Muscle of arm (tissue), 1 donor: ENCODE measurements at regions not wholly inside any gene's neighbourhood (a gene's known extent, or its start where the extent isn't known, plus 50 kb on each side); places are given as distances from the start of the nearest gene placed in this dataset.
"Not testable (repeated sequence)": the region's sequence is repeated elsewhere in the genome, so short reads cannot be mapped to it uniquely, and the experiment has no call there.

Source experiments
- DNase-seq: peaks from one replicate; pipeline ENCODE4 v3.0.0-alpha.2; 2013

DNA sequence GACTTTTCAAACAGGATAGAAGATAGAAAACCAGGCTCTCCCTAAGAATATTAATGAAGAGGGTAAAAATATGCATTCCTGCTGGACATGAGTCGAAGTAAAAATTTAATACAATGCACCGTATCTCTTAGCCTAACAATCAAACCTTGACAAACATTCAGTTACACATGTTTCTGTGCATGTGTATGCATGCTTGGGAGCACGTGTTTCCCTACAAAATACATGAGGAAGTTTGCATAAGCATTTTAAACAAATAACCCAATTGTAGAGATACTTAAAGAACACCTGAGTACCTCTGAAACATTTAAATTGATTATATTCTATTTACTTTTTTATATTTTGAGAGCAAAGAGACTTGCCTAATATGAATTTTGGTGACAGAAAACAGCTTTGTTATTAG is 1763.7 kb upstream of the SEL1L start:
- DNase-seq: no peak

DNA sequence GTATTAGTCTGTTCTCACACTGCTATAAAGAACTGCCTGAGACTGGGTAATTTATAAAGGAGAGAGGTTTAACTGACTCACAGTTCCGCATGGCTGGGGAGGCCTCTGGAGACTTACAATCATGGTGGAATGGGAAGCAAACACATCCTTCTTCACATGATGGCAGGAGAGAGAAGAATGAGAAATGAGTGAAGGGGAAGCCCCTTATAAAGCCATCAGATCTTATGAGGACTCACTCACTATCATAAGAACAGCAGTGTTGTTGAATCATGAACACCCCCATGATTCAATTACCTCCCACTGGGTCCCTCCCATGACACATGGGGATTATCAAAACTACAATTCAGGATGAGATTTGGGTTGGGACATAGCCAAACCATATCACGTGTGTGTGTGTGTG is 1764.4 kb upstream of the SEL1L start:
- DNase-seq: not testable (repeated sequence)

- peak; percentile 52 for DNase-seq
Measured at GRCh38 chr14:83300476-83301064, 1766.9 kb upstream of the SEL1L start.

- no peak for DNase-seq
Measured at GRCh38 chr14:83301791-83302190, 1768.1 kb upstream of the SEL1L start.

DNA sequence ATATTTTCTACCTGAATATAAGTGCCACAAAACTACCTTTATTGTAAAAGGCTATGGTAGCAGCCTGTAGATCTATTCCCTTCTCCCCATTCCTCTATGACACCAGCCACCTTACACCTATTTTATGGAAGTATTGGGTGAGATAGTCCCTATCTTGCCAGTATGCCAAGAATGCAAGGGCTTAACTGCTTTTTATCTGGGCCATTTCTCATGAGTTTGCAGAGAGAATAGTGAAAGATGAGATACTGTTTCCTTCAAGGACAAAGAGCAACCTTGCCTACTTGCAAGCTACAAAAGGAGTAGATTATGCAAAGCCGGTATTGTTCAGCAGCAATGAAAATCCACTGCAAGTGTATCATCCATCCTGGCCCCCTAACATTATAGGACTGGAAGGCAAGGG is 1775.6 kb upstream of the SEL1L start:
- no peak for DNase-seq

- no peak for DNase-seq
Measured at GRCh38 chr14:83309833-83310232, 1776.2 kb upstream of the SEL1L start.

- no peak for DNase-seq
Measured at GRCh38 chr14:83312511-83312910, 1778.9 kb upstream of the SEL1L start.

DNA sequence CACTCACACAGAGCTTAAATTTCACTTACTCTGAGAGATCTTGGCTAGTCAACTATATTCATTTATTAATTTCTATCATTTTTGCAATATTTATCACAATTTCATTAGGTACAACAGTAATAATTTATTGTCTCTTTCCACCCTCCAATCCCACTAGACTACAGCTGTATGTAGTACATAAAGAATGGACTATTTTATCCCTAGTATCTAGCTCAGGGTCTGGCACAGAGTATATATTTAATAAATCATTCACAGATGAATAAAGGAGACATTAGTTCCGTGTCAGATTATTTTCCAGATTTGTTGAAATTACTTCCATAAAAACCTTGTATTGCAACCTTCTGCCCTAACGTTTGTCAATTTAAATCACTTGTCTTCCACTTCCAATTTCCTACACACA is 1781.1 kb upstream of the SEL1L start:
- no peak for DNase-seq

GRCh38 chr14:83316356-83316755 is 1782.7 kb upstream of the SEL1L start:
- DNase-seq: no peak

- DNase-seq: no peak
Measured at GRCh38 chr14:83320837-83321236, 1787.2 kb upstream of the SEL1L start.

DNA sequence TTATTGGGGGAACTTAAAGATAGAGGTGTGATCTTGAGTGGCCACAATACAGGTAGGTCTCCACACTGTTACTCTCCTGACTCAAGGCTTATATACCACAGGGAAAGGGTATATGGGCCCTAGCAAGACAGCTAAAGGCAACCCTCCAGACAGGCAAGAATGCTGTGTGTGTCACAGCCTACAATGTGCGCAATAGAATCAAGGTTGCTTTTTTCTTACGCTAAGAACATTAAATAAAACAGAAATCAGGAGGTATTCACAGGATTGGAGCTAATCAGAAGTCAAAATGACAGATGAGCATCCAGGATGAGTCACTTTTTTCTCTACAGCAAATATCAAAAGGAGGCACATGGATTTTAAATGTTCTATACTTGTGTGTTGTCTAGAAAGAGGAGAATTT is 1797.9 kb upstream of the SEL1L start:
- no peak for DNase-seq

DNA sequence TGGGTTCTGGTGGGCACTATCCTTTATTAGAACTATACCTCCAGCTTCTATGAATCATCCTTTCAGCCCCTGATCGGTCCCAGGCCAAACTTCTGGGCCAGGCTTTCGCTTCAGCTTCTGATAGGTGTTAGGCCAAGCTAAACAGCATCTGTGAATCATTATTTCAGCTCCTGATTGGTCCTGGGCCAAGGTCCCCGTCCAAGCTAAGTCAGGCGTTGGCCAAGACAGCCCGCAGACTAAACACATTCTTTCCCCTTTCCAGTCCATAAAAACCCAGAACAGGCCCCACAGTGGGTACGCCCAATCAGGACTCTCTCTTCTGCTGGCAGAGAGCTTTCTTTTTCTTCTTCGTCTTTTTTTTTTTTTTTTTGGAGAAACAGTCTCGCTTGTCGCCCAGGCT is 1808.9 kb upstream of the SEL1L start:
- DNase-seq: peak; percentile 19

- no peak for DNase-seq
Measured at GRCh38 chr14:83347874-83348273, 1814.2 kb upstream of the SEL1L start.

- DNase-seq: no peak
Measured at GRCh38 chr14:83355609-83356008, 1822.0 kb upstream of the SEL1L start.

- DNase-seq: no peak
Measured at GRCh38 chr14:83356080-83356479, 1822.4 kb upstream of the SEL1L start.

DNA sequence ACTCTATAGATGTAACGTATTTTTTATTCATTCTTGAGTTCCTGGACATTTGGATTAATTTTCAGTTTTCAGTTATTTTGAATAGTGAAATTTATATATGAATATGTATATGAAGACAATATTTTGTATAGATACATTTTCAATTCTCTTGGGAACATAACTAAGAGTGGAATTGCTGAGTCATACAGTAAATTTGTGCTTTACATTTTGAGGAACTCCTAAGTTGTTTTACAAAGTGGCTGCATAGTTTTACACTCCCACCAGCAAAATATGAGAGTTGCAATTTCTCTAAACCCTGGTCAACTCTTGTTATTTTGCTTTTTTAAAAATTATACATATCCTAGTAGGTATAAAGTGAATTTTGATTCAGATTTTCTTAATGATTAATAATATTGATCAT is 1838.6 kb upstream of the SEL1L start:
- DNase-seq: no peak

GRCh38 chr14:83379436-83379835 is 1845.8 kb upstream of the SEL1L start:
- no peak for DNase-seq

GRCh38 chr14:83384253-83384652 is 1850.6 kb upstream of the SEL1L start:
- DNase-seq: no peak

- DNase-seq: no peak
Measured at GRCh38 chr14:83395321-83395720, 1861.7 kb upstream of the SEL1L start.

- DNase-seq: no peak
Measured at GRCh38 chr14:83416476-83416875, 1882.8 kb upstream of the SEL1L start.

GRCh38 chr14:83419420-83419819 is 1885.8 kb upstream of the SEL1L start:
- no peak for DNase-seq

- no peak for DNase-seq
Measured at GRCh38 chr14:83421711-83422110, 1888.1 kb upstream of the SEL1L start.

GRCh38 chr14:83425138-83425537 is 1891.5 kb upstream of the SEL1L start:
- no peak for DNase-seq

GRCh38 chr14:83425706-83426105 is 1892.1 kb upstream of the SEL1L start:
- DNase-seq: no peak

GRCh38 chr14:83433618-83434017 is 1900.0 kb upstream of the SEL1L start:
- no peak for DNase-seq
